Fibroblast of skin of right quadriceps (primary cell): ENCODE measurements at regions not wholly inside any gene's neighbourhood (a gene's known extent, or its start where the extent isn't known, plus 50 kb on each side); places are given as distances from the start of the nearest gene placed in this dataset.
"Not testable (repeated sequence)": the region's sequence is repeated elsewhere in the genome, so short reads cannot be mapped to it uniquely, and the experiment has no call there.

Experiments
- DNase-seq: peaks from one replicate; pipeline ENCODE4 v3.0.0-alpha.2; 2013

GRCh38 chr16:5791011-5791657 is 693.5 kb upstream of the EEF2KMT start:
- no peak for DNase-seq

- DNase-seq, result no peak
These were observed 692.9 kb upstream of the EEF2KMT start for GRCh38 chr16:5790512-5790911.

- DNase-seq, result no peak
These were observed 691.4 kb upstream of the EEF2KMT start for GRCh38 chr16:5789033-5789432.

- no peak for DNase-seq
These were observed 683.8 kb upstream of the EEF2KMT start for GRCh38 chr16:5781436-5781835.

GRCh38 chr16:5776876-5777275 is 679.3 kb upstream of the EEF2KMT start:
- DNase-seq, result no peak

- DNase-seq, result no peak
These were observed 678.3 kb upstream of the EEF2KMT start for GRCh38 chr16:5775916-5776315.

GRCh38 chr16:5770118-5770517 is 672.5 kb upstream of the EEF2KMT start:
- no peak for DNase-seq

GRCh38 chr16:5769513-5769912 is 671.9 kb upstream of the EEF2KMT start:
- DNase-seq, result no peak

- DNase-seq, result no peak
These were observed 670.9 kb upstream of the EEF2KMT start for GRCh38 chr16:5768445-5768844.

- DNase-seq, result no peak
These were observed 665.6 kb upstream of the EEF2KMT start for GRCh38 chr16:5763176-5763575.

GRCh38 chr16:5762362-5762761 is 664.8 kb upstream of the EEF2KMT start:
- no peak for DNase-seq

- no peak for DNase-seq
These were observed 664.0 kb upstream of the EEF2KMT start for GRCh38 chr16:5761592-5761991.

GRCh38 chr16:5758281-5758680 is 660.7 kb upstream of the EEF2KMT start:
- DNase-seq, result no peak

- DNase-seq, result no peak
These were observed 659.4 kb upstream of the EEF2KMT start for GRCh38 chr16:5756969-5757368.

GRCh38 chr16:5753381-5753780 is 655.8 kb upstream of the EEF2KMT start:
- DNase-seq, result no peak

GRCh38 chr16:5751216-5751615 is 653.6 kb upstream of the EEF2KMT start:
- DNase-seq, result no peak

- not testable (repeated sequence) for DNase-seq
These were observed 652.8 kb upstream of the EEF2KMT start for GRCh38 chr16:5750439-5750838.

GRCh38 chr16:5738586-5738985 is 641.0 kb upstream of the EEF2KMT start:
- no peak for DNase-seq

GRCh38 chr16:5736209-5736930 is 638.8 kb upstream of the EEF2KMT start:
- no peak for DNase-seq

GRCh38 chr16:5735444-5735843 is 637.8 kb upstream of the EEF2KMT start:
- DNase-seq, result no peak

- DNase-seq, result no peak
These were observed 633.2 kb upstream of the EEF2KMT start for GRCh38 chr16:5730783-5731182.

GRCh38 chr16:5722116-5722619 is 624.6 kb upstream of the EEF2KMT start:
- DNase-seq, result no peak

- no peak for DNase-seq
These were observed 617.6 kb upstream of the EEF2KMT start for GRCh38 chr16:5715155-5715554.

- no peak for DNase-seq
These were observed 612.3 kb upstream of the EEF2KMT start for GRCh38 chr16:5709889-5710288.

- no peak for DNase-seq
These were observed 608.6 kb upstream of the EEF2KMT start for GRCh38 chr16:5706211-5706610.
